HG03469 (cell line): ENCODE measurements at regions not wholly inside any gene's neighbourhood (a gene's known extent, or its start where the extent isn't known, plus 50 kb on each side); places are given as distances from the start of the nearest gene placed in this dataset.
"Not testable (repeated sequence)": the region's sequence is repeated elsewhere in the genome, so short reads cannot be mapped to it uniquely, and the experiment has no call there.

ENCODE experiments used
- ATAC-seq: cut with Tn5 transposase; IDR thresholded peaks from one replicate; pipeline ENCODE4 v1.9.1; 2021; ENCODE audit warnings: mild to moderate bottlenecking, moderate library complexity, moderate number of reproducible peaks; ENCODE audit not compliant: unreplicated experiment

DNA sequence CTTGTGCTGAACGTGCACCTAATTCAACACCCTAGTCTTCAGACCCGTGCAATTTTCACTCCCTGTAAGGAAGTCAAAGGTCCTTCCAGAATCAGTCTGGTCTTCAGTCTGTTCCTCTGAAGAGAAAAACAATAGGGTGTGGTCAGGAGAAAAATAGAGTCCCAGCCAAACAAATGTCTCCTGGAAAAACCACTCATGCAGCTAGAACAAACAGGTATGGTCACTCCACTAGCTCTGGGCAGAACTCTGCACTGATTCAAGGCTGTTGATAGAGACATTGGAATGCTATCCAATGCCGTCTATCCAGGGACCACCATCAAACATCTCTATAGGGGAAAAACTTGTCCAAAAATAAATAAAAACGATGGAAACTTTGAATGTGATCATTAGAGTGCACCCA lies 81.8 kb upstream of the MAP3K1 start:
- no peak for ATAC-seq

DNA sequence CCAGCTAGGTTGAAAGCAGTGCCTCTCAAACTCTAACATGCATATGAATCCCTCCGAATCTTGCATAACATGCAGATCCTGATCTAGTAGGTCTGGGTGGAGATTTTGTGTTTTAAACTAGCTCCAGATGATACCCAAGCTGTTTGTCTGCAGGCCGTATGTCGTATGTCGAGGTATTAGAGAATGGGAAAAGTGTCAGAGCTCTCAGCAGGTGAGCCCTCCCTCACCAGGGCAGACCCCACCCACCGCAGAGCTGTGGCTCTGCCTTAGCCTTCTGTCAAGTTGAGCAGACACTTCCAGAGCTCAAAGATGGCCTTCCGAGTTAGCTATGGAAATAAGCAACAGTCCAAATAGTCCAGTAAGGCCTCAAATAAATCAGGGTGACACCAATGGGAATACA lies 83.2 kb upstream of the MAP3K1 start:
- ATAC-seq, result no peak

DNA sequence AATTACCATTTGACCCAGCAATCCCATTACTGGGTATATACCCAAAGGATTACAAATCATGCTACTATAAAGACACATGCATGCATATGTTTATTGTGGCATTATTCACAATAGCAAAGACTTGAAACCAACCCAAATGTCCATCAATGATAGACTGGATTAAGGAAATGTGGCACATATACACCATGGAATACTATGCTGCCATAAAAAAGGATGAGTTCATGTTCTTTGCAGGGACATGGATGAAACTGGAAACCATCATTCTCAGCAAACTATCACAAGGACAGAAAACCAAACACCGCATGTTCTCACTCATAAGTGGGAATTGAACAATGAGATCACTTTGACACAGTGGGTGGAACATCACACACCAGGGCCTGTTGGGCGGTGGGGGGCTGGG lies 83.9 kb upstream of the MAP3K1 start:
- not testable (repeated sequence) for ATAC-seq

DNA sequence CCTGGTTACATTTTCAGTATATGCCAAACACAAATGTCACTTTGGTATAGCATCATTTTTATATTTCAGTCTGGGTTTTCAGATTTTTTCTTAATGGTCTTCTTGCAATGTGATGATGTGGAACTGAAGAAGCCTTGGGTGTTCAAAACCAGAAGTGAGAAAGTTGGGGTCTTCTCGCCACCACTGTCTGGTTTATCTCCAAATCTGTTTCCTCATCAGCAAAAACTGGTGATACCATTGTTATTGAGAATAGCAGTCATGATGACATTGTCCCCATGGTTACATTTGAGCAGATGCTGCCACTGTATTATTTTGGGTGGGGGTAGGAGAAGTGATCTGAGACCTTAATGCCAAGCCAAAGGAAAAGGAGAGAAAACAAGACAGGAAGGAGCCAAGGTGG lies 85.9 kb upstream of the MAP3K1 start:
- no peak for ATAC-seq

DNA sequence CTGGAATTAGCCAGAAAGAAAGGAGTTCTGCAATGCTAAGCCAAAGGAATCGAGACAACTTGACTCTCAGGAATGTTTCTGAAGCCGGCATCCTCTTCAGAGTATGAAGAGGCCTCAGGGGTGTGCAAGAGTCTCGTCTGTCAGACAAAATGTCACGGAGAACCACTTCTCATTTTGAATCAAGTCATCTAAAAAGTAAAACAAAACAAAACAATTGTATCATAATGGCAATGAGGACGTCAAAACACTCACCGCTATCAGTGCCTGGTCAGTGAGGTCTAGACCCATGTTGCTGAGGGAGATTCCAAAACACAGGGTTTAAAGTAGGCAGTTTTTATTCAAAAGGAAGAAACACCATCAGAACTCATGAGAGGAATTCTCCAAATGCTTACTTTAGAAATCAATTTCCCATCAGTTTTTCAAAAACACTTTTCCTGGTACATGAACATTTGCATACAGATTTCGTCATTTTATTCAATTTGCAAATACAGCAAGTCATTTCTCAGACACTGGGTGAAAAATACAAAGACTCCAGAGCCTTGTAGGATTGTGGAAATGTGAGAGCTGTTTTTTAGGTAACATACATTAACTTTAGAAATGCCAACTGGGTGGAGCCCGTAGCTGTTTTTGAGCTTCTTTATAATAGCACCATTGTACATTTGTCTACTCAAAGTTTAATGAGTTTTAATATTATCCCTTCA lies 89.5 kb upstream of the MAP3K1 start:
- no peak for ATAC-seq

DNA sequence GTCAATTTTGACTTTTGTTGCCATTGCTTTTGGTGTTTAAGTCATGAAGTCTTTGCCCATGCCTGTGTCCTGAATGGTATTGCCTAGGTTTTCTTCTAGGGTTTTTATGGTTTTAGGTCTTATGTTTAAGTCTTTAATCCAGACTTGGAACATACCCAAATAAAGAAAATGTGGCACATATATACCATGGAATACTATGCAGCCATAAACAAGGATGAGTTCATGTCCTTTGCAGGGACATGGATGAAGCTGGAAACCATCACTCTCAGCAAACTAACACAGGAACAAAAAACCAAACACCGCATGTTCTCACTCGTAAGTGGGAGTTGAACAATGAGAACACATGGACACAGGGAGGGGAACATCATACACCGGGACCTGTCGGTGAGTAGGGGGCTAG lies 90.5 kb upstream of the MAP3K1 start:
- ATAC-seq, result not testable (repeated sequence)

DNA sequence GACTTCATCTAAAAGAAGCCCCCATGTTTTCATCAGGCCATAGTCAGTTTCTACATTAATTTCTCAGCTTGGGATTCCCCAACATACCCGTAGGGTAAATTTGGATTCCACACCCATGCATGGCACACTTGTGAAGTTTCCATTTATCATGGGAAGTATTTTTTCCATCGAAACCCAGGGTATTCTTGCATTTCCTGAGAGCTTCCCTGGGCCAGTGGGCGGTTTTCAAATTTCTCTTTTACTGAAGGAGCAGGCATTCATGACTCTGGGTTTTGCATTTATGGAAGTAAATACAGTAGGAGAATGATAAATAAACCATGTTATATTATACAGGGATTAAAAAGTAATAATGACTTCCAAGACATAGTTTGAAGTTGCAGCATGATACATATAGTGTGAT lies 93.0 kb upstream of the MAP3K1 start:
- no peak for ATAC-seq

DNA sequence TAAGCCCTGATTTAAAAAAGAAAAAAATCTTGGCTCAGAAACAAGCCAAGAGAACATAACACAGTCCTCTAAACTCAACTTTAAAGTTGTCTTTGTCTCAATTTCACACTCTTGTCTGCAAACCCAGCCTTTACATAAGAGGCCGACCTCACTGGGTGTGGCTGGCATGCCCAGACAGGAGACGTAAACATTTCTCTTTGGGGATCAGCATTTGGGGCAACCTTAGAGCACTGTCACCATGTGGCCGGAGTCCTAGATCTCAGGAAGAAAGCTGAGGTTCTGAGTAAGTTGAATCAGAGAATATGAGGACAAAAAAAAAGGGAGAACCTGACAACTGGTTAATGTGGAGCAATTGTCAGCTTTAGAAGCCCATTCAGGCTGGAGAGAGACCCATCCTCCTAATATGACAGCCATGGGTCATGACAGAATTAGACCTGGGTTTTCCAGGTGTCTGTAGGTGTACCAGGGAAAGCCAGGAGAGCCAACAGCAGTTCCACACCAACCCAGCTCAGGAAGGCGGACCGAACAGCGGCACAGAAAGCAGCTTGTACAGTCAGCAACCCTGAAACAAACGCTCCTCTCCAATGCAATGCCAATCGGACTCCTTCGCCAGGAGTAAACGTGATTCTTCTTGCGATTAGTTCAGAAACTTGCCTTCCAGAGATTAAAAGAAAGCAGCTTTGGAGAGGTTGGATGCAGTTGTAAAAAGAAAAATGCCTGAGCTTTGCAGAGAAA lies 97.9 kb upstream of the MAP3K1 start:
- ATAC-seq, result no peak

DNA sequence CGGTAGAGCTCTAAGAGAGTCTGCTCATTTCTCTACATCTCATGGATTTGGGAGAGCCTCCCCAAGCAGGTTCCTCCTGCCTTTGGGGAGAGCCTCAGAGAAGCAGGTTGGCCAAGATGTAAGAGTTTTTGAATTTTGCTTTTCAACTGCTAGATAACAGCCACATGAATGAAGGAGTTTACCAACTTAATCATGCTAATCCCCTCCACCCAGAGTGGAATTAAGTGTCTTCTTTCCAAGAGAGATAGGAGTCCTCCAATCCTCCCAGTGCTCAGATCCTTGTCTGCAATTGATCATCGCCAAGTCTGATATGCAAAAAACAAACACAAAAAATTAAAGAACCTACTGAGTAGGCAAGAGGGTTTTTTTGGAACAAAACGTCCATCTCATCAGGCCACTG lies 99.4 kb upstream of the MAP3K1 start:
- ATAC-seq, result no peak

DNA sequence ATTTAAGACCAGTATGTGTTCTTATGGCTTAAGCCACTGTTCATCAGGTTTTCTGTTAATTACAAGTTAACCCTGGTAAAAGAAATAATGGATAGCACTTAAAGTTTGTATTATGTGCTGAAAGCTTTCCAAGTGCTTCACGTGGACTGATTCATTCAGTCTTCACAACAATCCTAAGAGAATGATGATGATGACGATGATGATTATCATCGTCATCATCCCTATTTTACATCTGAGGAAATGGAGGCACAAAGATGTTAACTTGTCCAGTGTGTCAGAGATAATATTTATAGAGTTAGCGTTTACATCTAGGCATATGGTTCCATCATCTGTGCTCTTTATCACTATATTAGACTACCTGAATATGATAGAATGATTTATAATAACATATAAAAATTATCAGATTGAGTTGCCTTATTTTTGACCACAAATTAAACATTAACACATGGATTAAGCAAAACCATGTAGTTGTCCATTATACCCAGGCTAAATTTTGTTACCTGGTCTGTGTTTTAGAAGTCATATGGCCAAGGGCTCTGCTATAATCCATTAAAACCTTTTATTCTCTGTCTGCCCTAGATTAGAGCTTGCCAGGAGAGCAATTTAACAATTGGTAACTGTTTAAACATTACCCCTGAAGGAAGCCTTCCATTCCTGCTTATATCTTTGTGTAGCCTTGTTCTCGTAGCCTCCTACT lies 102.3 kb upstream of the MAP3K1 start:
- no peak for ATAC-seq

DNA sequence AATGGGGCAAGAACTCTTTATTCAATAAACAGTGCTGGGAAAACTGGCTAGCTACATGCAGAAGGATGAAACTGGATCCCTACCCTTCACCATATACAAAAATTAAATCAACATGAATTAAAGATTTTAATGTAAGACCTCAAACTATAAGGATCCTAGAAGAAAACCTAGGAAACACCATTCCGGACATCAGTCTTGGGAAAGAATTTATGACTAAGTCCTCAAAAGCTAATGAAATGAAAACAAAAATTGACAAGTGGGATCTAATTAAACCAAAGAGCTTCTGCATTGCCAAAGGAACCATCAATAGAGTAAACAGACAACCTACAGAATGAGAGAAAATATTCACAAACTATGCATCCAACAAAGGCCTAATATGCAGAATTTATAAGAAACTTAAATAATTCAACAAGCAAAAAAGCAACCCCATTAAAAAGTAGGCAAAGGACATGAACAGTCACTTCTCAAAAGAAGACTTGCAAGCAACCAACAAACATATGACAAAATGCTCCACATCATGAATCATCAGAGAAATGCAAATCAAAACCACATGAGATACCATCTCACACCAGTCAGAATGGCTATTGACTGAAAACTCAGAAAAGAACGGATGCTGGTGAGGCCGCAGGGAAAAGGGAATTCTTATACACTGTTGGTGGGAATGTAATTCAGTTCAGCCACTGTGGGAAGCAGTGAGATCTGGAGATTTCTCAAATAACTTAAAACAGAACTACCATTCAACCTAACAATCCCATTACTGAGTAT lies 104.3 kb upstream of the MAP3K1 start:
- no peak for ATAC-seq

DNA sequence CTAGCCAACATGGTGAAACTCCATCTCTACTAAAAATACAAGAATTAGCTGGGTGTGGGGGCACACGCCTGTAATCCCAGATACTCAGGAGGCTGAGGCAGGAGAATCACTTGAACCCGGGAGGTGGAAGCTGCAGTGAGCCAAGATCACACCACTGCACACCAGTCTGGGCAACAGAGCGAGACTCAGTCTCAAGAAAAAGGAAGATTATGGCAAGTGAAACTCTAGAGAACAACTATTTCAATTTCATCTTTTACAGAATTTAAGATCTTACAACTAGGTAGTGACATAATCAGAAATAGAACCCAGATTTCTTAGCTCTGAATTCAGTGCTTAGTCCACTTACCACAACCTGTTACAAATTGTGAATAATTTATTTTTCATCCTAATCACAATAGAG lies 108.8 kb upstream of the MAP3K1 start:
- ATAC-seq, result no peak

DNA sequence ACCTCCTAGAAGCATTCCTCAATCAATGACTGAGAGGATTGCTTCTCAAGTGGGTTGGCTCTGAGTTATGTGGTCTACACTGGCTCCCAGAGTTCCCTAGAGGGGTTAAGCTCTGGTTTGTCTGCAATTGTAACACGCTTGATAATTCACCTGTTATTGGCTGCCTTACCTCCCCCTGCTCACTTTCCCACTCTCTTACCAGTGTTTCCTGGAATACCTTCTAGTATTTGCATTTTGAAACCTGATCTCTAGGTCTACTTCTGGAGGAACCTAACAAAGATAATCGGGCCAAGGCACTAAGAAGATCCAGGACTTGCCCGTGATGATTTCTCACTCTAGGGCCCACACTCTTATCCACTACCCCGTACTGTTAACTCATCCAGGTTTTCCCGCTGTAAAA lies 110.1 kb upstream of the MAP3K1 start:
- ATAC-seq, result no peak

DNA sequence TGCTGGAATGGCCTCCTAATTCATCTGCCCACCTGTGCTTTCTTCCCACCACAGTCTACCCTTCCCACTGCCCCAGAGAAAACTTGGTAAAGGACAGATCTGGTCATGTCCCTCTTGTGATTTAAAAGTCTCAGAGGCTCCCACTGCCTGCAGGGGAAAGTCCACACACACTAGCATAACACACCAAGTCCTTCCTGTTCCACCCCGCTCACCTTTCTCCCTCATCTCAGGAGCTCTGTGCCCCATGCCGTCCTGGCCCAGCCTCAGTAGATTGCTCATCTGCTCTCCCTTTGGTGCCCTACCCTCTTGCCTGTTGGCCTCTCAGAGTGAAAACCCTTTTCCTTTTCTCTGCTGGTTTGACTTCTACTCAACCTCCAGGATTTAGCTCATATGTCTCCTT lies 111.4 kb upstream of the MAP3K1 start:
- ATAC-seq, result no peak

DNA sequence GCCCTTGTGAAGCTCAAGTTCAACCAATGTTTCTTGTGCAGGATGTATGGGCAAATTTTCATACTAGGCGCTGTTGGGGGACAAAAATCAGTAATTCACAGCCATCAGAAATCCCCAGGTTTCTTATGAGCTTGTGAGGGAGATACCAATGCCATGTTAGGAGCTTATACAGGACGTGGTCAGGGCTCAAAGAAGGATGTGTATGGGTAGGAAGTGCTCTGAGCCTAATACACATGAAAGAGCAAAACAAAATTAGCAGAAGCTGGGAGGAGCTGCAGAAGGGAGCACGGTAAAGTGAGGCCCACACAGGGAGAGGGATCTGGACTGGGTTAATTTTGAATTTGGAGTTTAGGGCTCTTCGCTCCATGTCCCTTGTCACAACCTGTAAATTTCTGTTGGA lies 114.6 kb upstream of the MAP3K1 start:
- ATAC-seq, result no peak

DNA sequence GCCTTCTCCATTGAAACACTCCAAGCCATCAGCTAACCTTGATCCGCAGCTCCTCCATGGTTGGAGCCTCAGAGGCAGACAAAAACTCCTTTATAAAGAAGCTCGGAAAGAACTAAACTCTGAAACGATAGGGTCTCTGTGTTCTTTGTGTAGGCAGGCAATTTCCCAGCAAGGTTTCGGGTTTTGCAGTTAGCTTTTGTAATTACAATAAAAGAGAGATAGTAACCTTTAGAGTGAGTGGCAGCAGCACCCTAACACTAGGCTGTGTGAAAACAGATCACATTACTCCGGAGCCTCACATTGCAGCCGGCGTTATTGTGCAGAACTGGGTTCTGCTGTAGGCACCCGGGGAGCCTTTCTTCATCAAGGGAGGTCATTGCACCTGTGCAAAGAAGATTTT lies 115.8 kb upstream of the MAP3K1 start:
- no peak for ATAC-seq

DNA sequence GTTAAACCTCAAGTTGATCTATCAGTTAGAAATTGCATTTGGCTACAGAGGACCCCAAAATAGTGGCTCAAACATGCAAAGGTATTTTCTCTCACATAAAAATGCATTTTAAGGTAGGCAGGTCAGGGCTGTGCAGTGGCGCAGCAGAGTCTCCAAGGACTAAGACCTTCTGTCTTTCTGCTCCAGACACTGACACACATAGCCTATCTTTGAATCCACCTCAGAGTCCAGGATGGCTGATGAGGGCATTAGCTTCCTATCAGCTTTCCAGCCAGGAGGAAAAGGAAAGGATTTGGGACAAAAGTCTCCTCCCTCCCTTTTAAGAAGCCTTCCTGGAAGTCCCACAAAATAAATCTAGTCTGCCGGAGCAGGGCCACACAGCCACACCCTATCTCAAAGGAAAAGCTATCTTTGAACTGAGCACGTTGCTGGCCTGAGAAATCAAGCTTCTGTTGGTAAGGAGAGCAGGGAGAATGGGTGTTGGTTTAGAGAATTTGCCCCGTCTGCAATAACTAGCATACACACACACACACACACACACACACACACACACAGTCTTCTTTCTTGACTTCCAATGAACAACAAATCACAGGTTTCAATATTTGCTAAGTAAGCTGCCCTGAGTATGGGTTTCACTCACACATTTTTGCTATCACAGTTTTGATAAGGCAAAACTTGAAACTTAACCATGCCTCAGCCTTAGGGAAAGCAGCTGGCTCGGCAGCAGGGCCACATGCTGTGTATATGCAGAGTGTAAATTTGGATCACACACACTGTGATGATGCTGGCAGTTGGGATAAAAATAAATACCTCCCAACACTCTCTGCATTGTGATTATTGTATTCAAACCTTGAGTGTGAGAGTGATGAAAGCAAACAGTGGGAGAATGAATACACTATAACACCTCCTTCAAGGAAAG lies 116.6 kb upstream of the MAP3K1 start:
- ATAC-seq, result no peak

DNA sequence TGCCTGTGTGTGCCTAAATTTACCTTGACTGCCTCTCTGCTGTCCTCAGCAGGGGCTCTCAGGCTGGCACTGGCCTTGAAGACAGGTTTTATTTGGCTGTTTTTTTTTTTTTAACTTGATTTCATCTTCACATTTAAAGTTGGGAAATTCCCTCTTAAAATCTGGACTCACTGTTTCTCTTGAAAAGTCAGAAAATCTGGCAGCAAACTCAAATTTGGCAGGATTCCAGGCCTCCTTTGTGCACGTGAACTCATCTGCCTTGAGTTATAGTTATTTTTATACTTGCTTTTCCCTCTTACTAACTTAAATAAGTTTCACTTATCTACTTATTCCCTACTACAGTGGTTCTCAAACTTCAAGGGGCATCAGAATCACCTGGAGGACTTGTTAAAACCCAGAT lies 118.4 kb upstream of the MAP3K1 start:
- no peak for ATAC-seq

DNA sequence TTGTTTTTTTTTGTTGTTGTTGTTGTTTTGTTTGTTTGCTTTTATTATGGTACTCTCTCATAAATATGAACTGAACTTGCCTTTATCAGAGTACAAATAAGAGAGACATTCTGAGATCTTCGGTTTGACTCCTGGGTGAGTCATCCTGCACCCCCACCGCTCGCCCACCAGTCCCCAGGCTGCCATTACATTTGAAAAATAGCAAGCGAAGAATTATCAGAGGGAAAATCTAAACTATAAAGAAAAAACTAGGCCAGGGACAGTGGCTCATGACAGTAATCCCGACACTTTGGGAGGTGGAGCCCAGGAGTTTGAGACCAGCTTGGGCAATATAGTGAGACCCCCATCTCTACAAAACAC lies 122.1 kb upstream of the MAP3K1 start:
- ATAC-seq, result no peak
